SK-N-SH treated with all-trans-retinoic acid at 6 μM for 48 hours (cell line): ENCODE measurements at regions not wholly inside any gene's neighbourhood (a gene's known extent, or its start where the extent isn't known, plus 50 kb on each side); places are given as distances from the start of the nearest gene placed in this dataset.

Experiments
- ATAC-seq: fragments of 200-7000 bp; cut with Tn5 transposase; 3 replicates; pipeline ENCODE4 v1.9.1; 2020; ENCODE audit warnings: mild to moderate bottlenecking, moderate library complexity
- ARNTL ChIP-seq: fragments of 450-650 bp; formaldehyde crosslinking; IDR thresholded peaks from 2 replicates; pipeline ENCODE4 v1.5.0; 2020; ENCODE audit warnings: low read depth, mild to moderate bottlenecking, moderate library complexity, borderline replicate concordance
- BACH2 ChIP-seq: fragments of 250-450 bp; sonication (Bioruptor Pico); IDR thresholded peaks from 2 replicates; pipeline ENCODE4 v1.9.0; 2021; ENCODE audit warnings: mild to moderate bottlenecking, borderline replicate concordance
- CSDC2 ChIP-seq: fragments of 250-450 bp; sonication (Bioruptor Pico); IDR thresholded peaks from 2 replicates; pipeline ENCODE4 v1.5.0; 2020; ENCODE audit warnings: mild to moderate bottlenecking, moderate library complexity
- ESRRG ChIP-seq: fragments of 250-450 bp; sonication (Bioruptor Pico); IDR thresholded peaks from 2 replicates; pipeline ENCODE4 v1.6.1; 2021; ENCODE audit warnings: mild to moderate bottlenecking
- GLIS3 ChIP-seq: fragments of 250-450 bp; sonication (Bioruptor Pico); IDR thresholded peaks from 2 replicates; pipeline ENCODE4 v1.5.0; 2020; ENCODE audit warnings: mild to moderate bottlenecking, moderate library complexity
- ISL1 ChIP-seq: fragments of 250-450 bp; sonication (Bioruptor Pico); IDR thresholded peaks from 2 replicates; pipeline ENCODE4 v2.1.2; 2022; ENCODE audit warnings: mild to moderate bottlenecking, moderate library complexity
- OSR1 ChIP-seq: fragments of 250-450 bp; sonication (Bioruptor Pico); IDR thresholded peaks from 2 replicates; pipeline ENCODE4 v1.8.0; 2022; ENCODE audit warnings: moderate library complexity, mild to moderate bottlenecking, inconsistent platforms
- PPARA ChIP-seq: fragments of 250-450 bp; sonication (Bioruptor Pico); IDR thresholded peaks from 2 replicates; pipeline ENCODE4 v1.5.0; 2020; ENCODE audit warnings: mild to moderate bottlenecking, borderline replicate concordance
- RARB ChIP-seq: fragments of 250-450 bp; sonication (Bioruptor Pico); IDR thresholded peaks from 2 replicates; pipeline ENCODE4 v1.8.0; 2021; ENCODE audit warnings: mild to moderate bottlenecking, moderate library complexity
- SNAI2 ChIP-seq: fragments of 250-450 bp; sonication (Bioruptor Pico); IDR thresholded peaks from 2 replicates; pipeline ENCODE4 v1.5.0; 2020; ENCODE audit warnings: mild to moderate bottlenecking, moderate library complexity
- TCF4 ChIP-seq: fragments of 250-450 bp; sonication (Bioruptor Pico); IDR thresholded peaks from 2 replicates; pipeline ENCODE4 v1.8.0; 2021; ENCODE audit warnings: mild to moderate bottlenecking, moderate library complexity, borderline replicate concordance
- TOX ChIP-seq: fragments of 250-450 bp; sonication (Bioruptor Pico); IDR thresholded peaks from 2 replicates; pipeline ENCODE4 v1.8.0; 2021; ENCODE audit warnings: mild to moderate bottlenecking, moderate library complexity, borderline replicate concordance
- ZC3H10 ChIP-seq: fragments of 250-450 bp; sonication (Bioruptor Pico); IDR thresholded peaks from 2 replicates; pipeline ENCODE4 v1.5.1; 2021; ENCODE audit warnings: mild to moderate bottlenecking, moderate library complexity
- ZFP3 ChIP-seq: fragments of 250-450 bp; sonication (Bioruptor Pico); IDR thresholded peaks from 2 replicates; pipeline ENCODE4 v1.5.0; 2020; ENCODE audit warnings: mild to moderate bottlenecking, moderate library complexity
- ZFP30 ChIP-seq: fragments of 450-650 bp; formaldehyde crosslinking; IDR thresholded peaks from 2 replicates; pipeline ENCODE4 v1.5.0; 2022; ENCODE audit warnings: mild to moderate bottlenecking, moderate library complexity
- ZNF70 ChIP-seq: fragments of 450-650 bp; formaldehyde crosslinking; IDR thresholded peaks from 2 replicates; pipeline ENCODE4 v1.5.0; 2020; ENCODE audit warnings: mild to moderate bottlenecking, moderate library complexity
- ZNF8 ChIP-seq: fragments of 450-650 bp; formaldehyde crosslinking; IDR thresholded peaks from 2 replicates; pipeline ENCODE4 v1.5.0; 2020; ENCODE audit warnings: mild to moderate bottlenecking, moderate library complexity
- TF ChIP-seq, protein P1 (sequence below): fragments of 250-450 bp; sonication (Bioruptor Pico); IDR thresholded peaks from 2 replicates; pipeline ENCODE4 v1.5.1; 2020; ENCODE audit warnings: low read depth, mild to moderate bottlenecking, moderate library complexity
- TF ChIP-seq, protein P2 (sequence below): fragments of 250-450 bp; sonication (Bioruptor Pico); IDR thresholded peaks from 2 replicates; pipeline ENCODE4 v1.8.0; 2020; ENCODE audit warnings: mild to moderate bottlenecking, moderate library complexity, borderline replicate concordance
- TF ChIP-seq, protein P3 (sequence below): fragments of 250-450 bp; sonication (Bioruptor Pico); IDR thresholded peaks from 2 replicates; pipeline ENCODE4 v1.5.1; 2021; ENCODE audit warnings: mild to moderate bottlenecking, moderate library complexity
- TF ChIP-seq, protein P4 (sequence below): fragments of 250-450 bp; sonication (Bioruptor Pico); IDR thresholded peaks from 2 replicates; pipeline ENCODE4 v1.5.0; 2020; ENCODE audit warnings: mild to moderate bottlenecking, moderate library complexity

DNA sequence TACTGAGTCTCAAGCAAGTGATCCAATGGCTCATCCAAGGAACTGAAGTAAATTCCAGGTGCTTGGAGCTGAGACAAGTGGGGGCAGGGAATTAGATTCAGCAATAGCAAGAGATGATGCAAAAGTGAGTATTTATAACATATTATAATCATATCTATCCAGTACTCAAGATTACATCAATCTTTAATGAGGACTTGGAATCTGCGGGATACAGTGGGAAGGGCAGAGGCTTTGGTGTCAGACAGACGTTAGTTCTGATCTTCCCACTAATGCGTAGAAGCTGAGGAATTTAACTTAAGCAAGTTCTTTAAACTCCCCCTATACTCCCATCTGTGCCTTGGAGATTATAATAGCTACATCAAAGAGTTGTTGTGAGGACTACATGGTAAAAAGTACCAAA is 143.4 kb upstream of the NWD2 start:
- ATAC-seq = no peak
- no peak for TF ChIP-seq OSR1 (CRISPR knock-in tag)
- no peak for TF ChIP-seq SNAI2 (CRISPR knock-in tag)
- TF ChIP-seq ISL1 (CRISPR knock-in tag) = no peak
- TF ChIP-seq PPARA = no peak
- no peak for TF ChIP-seq TOX
- no peak for TF ChIP-seq ZNF8 (CRISPR knock-in tag)
- TF ChIP-seq, protein P1, sequence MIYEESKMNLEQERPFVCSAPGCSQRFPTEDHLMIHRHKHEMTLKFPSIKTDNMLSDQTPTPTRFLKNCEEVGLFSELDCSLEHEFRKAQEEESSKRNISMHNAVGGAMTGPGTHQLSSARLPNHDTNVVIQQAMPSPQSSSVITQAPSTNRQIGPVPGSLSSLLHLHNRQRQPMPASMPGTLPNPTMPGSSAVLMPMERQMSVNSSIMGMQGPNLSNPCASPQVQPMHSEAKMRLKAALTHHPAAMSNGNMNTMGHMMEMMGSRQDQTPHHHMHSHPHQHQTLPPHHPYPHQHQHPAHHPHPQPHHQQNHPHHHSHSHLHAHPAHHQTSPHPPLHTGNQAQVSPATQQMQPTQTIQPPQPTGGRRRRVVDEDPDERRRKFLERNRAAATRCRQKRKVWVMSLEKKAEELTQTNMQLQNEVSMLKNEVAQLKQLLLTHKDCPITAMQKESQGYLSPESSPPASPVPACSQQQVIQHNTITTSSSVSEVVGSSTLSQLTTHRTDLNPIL (CRISPR knock-in tag) = no peak
- TF ChIP-seq, protein P2, sequence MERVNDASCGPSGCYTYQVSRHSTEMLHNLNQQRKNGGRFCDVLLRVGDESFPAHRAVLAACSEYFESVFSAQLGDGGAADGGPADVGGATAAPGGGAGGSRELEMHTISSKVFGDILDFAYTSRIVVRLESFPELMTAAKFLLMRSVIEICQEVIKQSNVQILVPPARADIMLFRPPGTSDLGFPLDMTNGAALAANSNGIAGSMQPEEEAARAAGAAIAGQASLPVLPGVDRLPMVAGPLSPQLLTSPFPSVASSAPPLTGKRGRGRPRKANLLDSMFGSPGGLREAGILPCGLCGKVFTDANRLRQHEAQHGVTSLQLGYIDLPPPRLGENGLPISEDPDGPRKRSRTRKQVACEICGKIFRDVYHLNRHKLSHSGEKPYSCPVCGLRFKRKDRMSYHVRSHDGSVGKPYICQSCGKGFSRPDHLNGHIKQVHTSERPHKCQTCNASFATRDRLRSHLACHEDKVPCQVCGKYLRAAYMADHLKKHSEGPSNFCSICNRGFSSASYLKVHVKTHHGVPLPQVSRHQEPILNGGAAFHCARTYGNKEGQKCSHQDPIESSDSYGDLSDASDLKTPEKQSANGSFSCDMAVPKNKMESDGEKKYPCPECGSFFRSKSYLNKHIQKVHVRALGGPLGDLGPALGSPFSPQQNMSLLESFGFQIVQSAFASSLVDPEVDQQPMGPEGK = no peak
- no peak for TF ChIP-seq ZFP30 (CRISPR knock-in tag)
- TF ChIP-seq ESRRG = no peak
- TF ChIP-seq ZC3H10 (CRISPR knock-in tag) = no peak
- no peak for TF ChIP-seq TCF4 (CRISPR knock-in tag)

DNA sequence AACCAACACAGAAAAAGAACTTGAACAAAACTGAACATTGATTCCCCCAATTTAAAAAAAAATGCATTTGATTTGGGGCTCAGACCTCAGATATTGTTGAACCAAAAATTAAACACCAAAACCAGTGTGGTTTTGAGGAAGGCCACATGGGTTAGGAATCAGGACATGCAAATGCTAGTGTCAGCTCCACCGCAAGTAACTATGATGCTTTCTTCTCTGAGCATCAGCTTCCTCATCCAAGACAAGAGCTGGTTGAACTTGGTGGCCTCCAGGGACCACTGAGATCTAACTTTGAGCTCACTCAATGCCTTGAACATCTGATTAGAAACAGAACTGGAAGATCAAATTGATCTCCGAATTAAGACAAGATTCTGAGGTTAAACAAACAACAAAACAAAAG is 142.9 kb upstream of the NWD2 start:
- ATAC-seq = no peak
- TF ChIP-seq ARNTL (no peak), ZNF70 (CRISPR knock-in tag) (no peak), ZNF8 (CRISPR knock-in tag) (no peak), TCF4 (CRISPR knock-in tag) (no peak), ZFP30 (CRISPR knock-in tag) (no peak), ZFP3 (CRISPR knock-in tag) (no peak)
- TF ChIP-seq, protein P2 = no peak

DNA sequence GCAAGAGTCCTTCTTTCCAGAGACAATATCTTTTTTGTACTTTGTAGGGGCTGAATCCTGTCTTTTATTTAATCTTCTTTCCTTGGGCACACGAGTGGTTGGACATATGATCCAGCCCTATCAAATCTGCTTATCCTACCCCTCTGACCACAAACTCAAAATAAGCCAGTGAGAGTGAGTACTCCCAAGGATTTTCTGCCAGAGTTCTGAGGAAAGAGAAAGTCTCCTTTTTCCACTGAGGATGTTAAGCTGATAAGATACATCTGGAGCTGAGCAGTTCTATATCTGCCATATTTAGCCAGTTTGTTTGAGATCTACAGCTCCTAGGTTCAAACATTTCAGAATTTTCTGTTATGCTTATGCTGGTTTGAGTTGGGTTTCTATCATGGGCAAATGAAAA is 134.8 kb upstream of the NWD2 start:
- ATAC-seq = no peak
- TF ChIP-seq ZNF70 (CRISPR knock-in tag) = no peak
- TF ChIP-seq ESRRG = no peak
- TF ChIP-seq SNAI2 (CRISPR knock-in tag) = no peak
- TF ChIP-seq TOX = no peak
- TF ChIP-seq TCF4 (CRISPR knock-in tag) = no peak
- no peak for TF ChIP-seq ZC3H10 (CRISPR knock-in tag)
- TF ChIP-seq ZFP30 (CRISPR knock-in tag) = no peak
- TF ChIP-seq PPARA = no peak
- TF ChIP-seq OSR1 (CRISPR knock-in tag) = no peak
- TF ChIP-seq, protein P3, sequence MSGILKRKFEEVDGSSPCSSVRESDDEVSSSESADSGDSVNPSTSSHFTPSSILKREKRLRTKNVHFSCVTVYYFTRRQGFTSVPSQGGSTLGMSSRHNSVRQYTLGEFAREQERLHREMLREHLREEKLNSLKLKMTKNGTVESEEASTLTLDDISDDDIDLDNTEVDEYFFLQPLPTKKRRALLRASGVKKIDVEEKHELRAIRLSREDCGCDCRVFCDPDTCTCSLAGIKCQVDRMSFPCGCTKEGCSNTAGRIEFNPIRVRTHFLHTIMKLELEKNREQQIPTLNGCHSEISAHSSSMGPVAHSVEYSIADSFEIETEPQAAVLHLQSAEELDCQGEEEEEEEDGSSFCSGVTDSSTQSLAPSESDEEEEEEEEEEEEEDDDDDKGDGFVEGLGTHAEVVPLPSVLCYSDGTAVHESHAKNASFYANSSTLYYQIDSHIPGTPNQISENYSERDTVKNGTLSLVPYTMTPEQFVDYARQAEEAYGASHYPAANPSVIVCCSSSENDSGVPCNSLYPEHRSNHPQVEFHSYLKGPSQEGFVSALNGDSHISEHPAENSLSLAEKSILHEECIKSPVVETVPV (CRISPR knock-in tag) = no peak
- TF ChIP-seq, protein P2 = no peak
- no peak for TF ChIP-seq ISL1 (CRISPR knock-in tag)
- TF ChIP-seq ARNTL = no peak
- TF ChIP-seq GLIS3 (CRISPR knock-in tag) = no peak
- TF ChIP-seq, protein P1 (CRISPR knock-in tag) = no peak

DNA sequence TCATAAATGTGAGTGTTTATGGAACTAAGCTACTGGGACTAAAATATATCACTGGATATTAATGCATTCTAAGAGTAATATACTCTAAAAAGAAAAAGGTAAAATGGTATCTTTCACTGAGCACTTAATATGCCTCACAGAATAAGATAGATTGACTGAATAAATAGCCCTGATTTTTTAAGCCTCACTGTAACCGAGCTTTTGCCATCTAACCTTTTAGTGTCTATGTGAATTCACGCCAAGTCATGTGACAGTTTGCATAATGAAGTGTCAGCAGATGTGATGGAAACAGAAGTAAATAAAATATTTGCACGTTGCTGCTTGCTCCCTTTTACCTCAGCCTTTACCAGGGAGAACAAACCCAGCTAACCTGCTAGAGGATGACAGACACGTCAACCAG is 119.7 kb upstream of the NWD2 start:
- TF ChIP-seq ZFP3 (CRISPR knock-in tag) (no peak), ARNTL (no peak), ZNF70 (CRISPR knock-in tag) (no peak), RARB (CRISPR knock-in tag) (no peak), ESRRG (no peak), CSDC2 (CRISPR knock-in tag) (no peak), ZC3H10 (CRISPR knock-in tag) (no peak), TOX (no peak), OSR1 (CRISPR knock-in tag) (no peak), ZNF8 (CRISPR knock-in tag) (no peak), GLIS3 (CRISPR knock-in tag) (no peak), BACH2 (CRISPR knock-in tag) (no peak)
- TF ChIP-seq, protein P1 (CRISPR knock-in tag) = no peak
- TF ChIP-seq, protein P4, sequence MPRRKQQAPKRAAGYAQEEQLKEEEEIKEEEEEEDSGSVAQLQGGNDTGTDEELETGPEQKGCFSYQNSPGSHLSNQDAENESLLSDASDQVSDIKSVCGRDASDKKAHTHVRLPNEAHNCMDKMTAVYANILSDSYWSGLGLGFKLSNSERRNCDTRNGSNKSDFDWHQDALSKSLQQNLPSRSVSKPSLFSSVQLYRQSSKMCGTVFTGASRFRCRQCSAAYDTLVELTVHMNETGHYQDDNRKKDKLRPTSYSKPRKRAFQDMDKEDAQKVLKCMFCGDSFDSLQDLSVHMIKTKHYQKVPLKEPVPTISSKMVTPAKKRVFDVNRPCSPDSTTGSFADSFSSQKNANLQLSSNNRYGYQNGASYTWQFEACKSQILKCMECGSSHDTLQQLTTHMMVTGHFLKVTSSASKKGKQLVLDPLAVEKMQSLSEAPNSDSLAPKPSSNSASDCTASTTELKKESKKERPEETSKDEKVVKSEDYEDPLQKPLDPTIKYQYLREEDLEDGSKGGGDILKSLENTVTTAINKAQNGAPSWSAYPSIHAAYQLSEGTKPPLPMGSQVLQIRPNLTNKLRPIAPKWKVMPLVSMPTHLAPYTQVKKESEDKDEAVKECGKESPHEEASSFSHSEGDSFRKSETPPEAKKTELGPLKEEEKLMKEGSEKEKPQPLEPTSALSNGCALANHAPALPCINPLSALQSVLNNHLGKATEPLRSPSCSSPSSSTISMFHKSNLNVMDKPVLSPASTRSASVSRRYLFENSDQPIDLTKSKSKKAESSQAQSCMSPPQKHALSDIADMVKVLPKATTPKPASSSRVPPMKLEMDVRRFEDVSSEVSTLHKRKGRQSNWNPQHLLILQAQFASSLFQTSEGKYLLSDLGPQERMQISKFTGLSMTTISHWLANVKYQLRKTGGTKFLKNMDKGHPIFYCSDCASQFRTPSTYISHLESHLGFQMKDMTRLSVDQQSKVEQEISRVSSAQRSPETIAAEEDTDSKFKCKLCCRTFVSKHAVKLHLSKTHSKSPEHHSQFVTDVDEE = no peak
- ATAC-seq = no peak
